ENCODE measurements at regions not wholly inside any gene's neighbourhood (a gene's known extent, or its start where the extent isn't known, plus 50 kb on each side); places are given as distances from the start of the nearest gene placed in this dataset.
"Not testable (repeated sequence)": the region's sequence is repeated elsewhere in the genome, so short reads cannot be mapped to it uniquely, and the experiment has no call there.

- Histone ChIP-seq H3K4me3 (ENCODE audit: low read length) (no peak overlapping the region), H3K4me1 (ENCODE audit: control insufficient read depth, low read depth, low read length) (no peaks in the 10 kb centered on the region), H3K36me3 (ENCODE audit: control insufficient read depth, low read depth, low read length) (no peaks in the 10 kb centered on the region), H3K9ac (ENCODE audit: low read length) (no peak overlapping the region), H3K27me3 (ENCODE audit: control insufficient read depth, insufficient read depth, low read length) (no peaks in the 10 kb centered on the region), H3K27ac (ENCODE audit: low read length) (no peak overlapping the region), H3K9me3 (ENCODE audit: control insufficient read depth, low read depth, low read length) (no peaks in the 10 kb centered on the region)
These were observed 910.0 kb upstream of the WWC1 start for GRCh38 chr5:167381457-167381856.

GRCh38 chr5:167389537-167389936 is 901.9 kb upstream of the WWC1 start:
- Histone ChIP-seq H3K4me3 (ENCODE audit: low read length) (no peak overlapping the region), H3K4me1 (ENCODE audit: control insufficient read depth, low read depth, low read length) (peaks cover 4% of the 10 kb centered on the region), H3K27me3 (ENCODE audit: control insufficient read depth, insufficient read depth, low read length) (no peaks in the 10 kb centered on the region), H3K9ac (ENCODE audit: low read length) (no peak overlapping the region), H3K27ac (ENCODE audit: low read length) (no peak overlapping the region), H3K36me3 (ENCODE audit: control insufficient read depth, low read depth, low read length) (no peaks in the 10 kb centered on the region), H3K9me3 (ENCODE audit: control insufficient read depth, low read depth, low read length) (no peaks in the 10 kb centered on the region)

GRCh38 chr5:167391286-167391685 is 900.2 kb upstream of the WWC1 start:
- H3K27ac ChIP-seq (ENCODE audit: low read length); H3K9ac ChIP-seq (ENCODE audit: low read length); H3K36me3 ChIP-seq (ENCODE audit: control insufficient read depth, low read depth, low read length); H3K4me3 ChIP-seq (ENCODE audit: low read length); H3K4me1 ChIP-seq (ENCODE audit: control insufficient read depth, low read depth, low read length); H3K27me3 ChIP-seq (ENCODE audit: control insufficient read depth, insufficient read depth, low read length); H3K9me3 ChIP-seq (ENCODE audit: control insufficient read depth, low read depth, low read length): not testable (repeated sequence)

GRCh38 chr5:167392240-167392639 is 899.2 kb upstream of the WWC1 start:
- peaks cover 4% of the 10 kb centered on the region for H3K4me1 ChIP-seq (ENCODE audit: control insufficient read depth, low read depth, low read length)
- no peaks in the 10 kb centered on the region for H3K9me3 ChIP-seq (ENCODE audit: control insufficient read depth, low read depth, low read length)
- no peak overlapping the region for H3K4me3 ChIP-seq (ENCODE audit: low read length)
- no peaks in the 10 kb centered on the region for H3K27me3 ChIP-seq (ENCODE audit: control insufficient read depth, insufficient read depth, low read length)
- H3K27ac ChIP-seq (ENCODE audit: low read length) = no peak overlapping the region
- no peaks in the 10 kb centered on the region for H3K36me3 ChIP-seq (ENCODE audit: control insufficient read depth, low read depth, low read length)
- H3K9ac ChIP-seq (ENCODE audit: low read length) = no peak overlapping the region

- Histone ChIP-seq H3K36me3 (ENCODE audit: control insufficient read depth, low read depth, low read length) (no peaks in the 10 kb centered on the region), H3K27ac (ENCODE audit: low read length) (no peak overlapping the region)
These were observed 898.1 kb upstream of the WWC1 start for GRCh38 chr5:167393358-167393757.

GRCh38 chr5:167402671-167403070 is 888.8 kb upstream of the WWC1 start:
- no peak overlapping the region for H3K9ac ChIP-seq (ENCODE audit: low read length)
- no peaks in the 10 kb centered on the region for H3K36me3 ChIP-seq (ENCODE audit: control insufficient read depth, low read depth, low read length)
- peaks cover 6% of the 10 kb centered on the region for H3K4me1 ChIP-seq (ENCODE audit: control insufficient read depth, low read depth, low read length)
- no peaks in the 10 kb centered on the region for H3K27me3 ChIP-seq (ENCODE audit: control insufficient read depth, insufficient read depth, low read length)
- no peaks in the 10 kb centered on the region for H3K9me3 ChIP-seq (ENCODE audit: control insufficient read depth, low read depth, low read length)
- H3K27ac ChIP-seq (ENCODE audit: low read length) = no peak overlapping the region
- no peak overlapping the region for H3K4me3 ChIP-seq (ENCODE audit: low read length)

More at GRCh38 chr5:167393358-167393757, 898.1 kb upstream of the WWC1 start:
- no peak overlapping the region for H3K4me3 ChIP-seq (ENCODE audit: low read length)
- peaks cover 4% of the 10 kb centered on the region for H3K4me1 ChIP-seq (ENCODE audit: control insufficient read depth, low read depth, low read length)
- H3K9ac ChIP-seq (ENCODE audit: low read length) = no peak overlapping the region
- no peaks in the 10 kb centered on the region for H3K27me3 ChIP-seq (ENCODE audit: control insufficient read depth, insufficient read depth, low read length)
- no peaks in the 10 kb centered on the region for H3K9me3 ChIP-seq (ENCODE audit: control insufficient read depth, low read depth, low read length)

- H3K4me1 ChIP-seq (ENCODE audit: control insufficient read depth, low read depth, low read length) = peaks cover 6% of the 10 kb centered on the region
- no peak overlapping the region for H3K9ac ChIP-seq (ENCODE audit: low read length)
- H3K27me3 ChIP-seq (ENCODE audit: control insufficient read depth, insufficient read depth, low read length) = no peaks in the 10 kb centered on the region
- no peaks in the 10 kb centered on the region for H3K9me3 ChIP-seq (ENCODE audit: control insufficient read depth, low read depth, low read length)
- H3K27ac ChIP-seq (ENCODE audit: low read length) = no peak overlapping the region
- H3K4me3 ChIP-seq (ENCODE audit: low read length) = no peak overlapping the region
- no peaks in the 10 kb centered on the region for H3K36me3 ChIP-seq (ENCODE audit: control insufficient read depth, low read depth, low read length)
These were observed 884.9 kb upstream of the WWC1 start for GRCh38 chr5:167406513-167406912.

GRCh38 chr5:167412556-167412955 is 878.9 kb upstream of the WWC1 start:
- Histone ChIP-seq H3K9ac (ENCODE audit: low read length) (no peak overlapping the region), H3K27ac (ENCODE audit: low read length) (no peak overlapping the region), H3K27me3 (ENCODE audit: control insufficient read depth, insufficient read depth, low read length) (no peaks in the 10 kb centered on the region), H3K4me1 (ENCODE audit: control insufficient read depth, low read depth, low read length) (peaks cover 6% of the 10 kb centered on the region), H3K36me3 (ENCODE audit: control insufficient read depth, low read depth, low read length) (no peaks in the 10 kb centered on the region), H3K4me3 (ENCODE audit: low read length) (no peak overlapping the region), H3K9me3 (ENCODE audit: control insufficient read depth, low read depth, low read length) (no peaks in the 10 kb centered on the region)

GRCh38 chr5:167413506-167413905 is 877.9 kb upstream of the WWC1 start:
- H3K4me3 ChIP-seq (ENCODE audit: low read length) = no peak overlapping the region
- no peaks in the 10 kb centered on the region for H3K36me3 ChIP-seq (ENCODE audit: control insufficient read depth, low read depth, low read length)
- no peak overlapping the region for H3K27ac ChIP-seq (ENCODE audit: low read length)
- peaks cover 6% of the 10 kb centered on the region for H3K4me1 ChIP-seq (ENCODE audit: control insufficient read depth, low read depth, low read length)
- no peaks in the 10 kb centered on the region for H3K27me3 ChIP-seq (ENCODE audit: control insufficient read depth, insufficient read depth, low read length)
- H3K9ac ChIP-seq (ENCODE audit: low read length) = no peak overlapping the region
- H3K9me3 ChIP-seq (ENCODE audit: control insufficient read depth, low read depth, low read length) = no peaks in the 10 kb centered on the region

- Histone ChIP-seq H3K9me3 (ENCODE audit: control insufficient read depth, low read depth, low read length) (no peaks in the 10 kb centered on the region), H3K4me3 (ENCODE audit: low read length) (no peak overlapping the region), H3K36me3 (ENCODE audit: control insufficient read depth, low read depth, low read length) (no peaks in the 10 kb centered on the region), H3K4me1 (ENCODE audit: control insufficient read depth, low read depth, low read length) (peaks cover 6% of the 10 kb centered on the region), H3K27ac (ENCODE audit: low read length) (no peak overlapping the region), H3K9ac (ENCODE audit: low read length) (no peak overlapping the region), H3K27me3 (ENCODE audit: control insufficient read depth, insufficient read depth, low read length) (no peaks in the 10 kb centered on the region)
These were observed 876.8 kb upstream of the WWC1 start for GRCh38 chr5:167414611-167415010.

GRCh38 chr5:167415779-167416746 is 875.4 kb upstream of the WWC1 start:
- Histone ChIP-seq H3K36me3 (ENCODE audit: control insufficient read depth, low read depth, low read length) (no peaks in the 10 kb centered on the region), H3K27me3 (ENCODE audit: control insufficient read depth, insufficient read depth, low read length) (no peaks in the 10 kb centered on the region), H3K4me1 (ENCODE audit: control insufficient read depth, low read depth, low read length) (peaks cover 6% of the 10 kb centered on the region), H3K9me3 (ENCODE audit: control insufficient read depth, low read depth, low read length) (no peaks in the 10 kb centered on the region), H3K9ac (ENCODE audit: low read length) (no peak overlapping the region), H3K27ac (ENCODE audit: low read length) (no peak overlapping the region), H3K4me3 (ENCODE audit: low read length) (no peak overlapping the region)

- Histone ChIP-seq H3K9ac (ENCODE audit: low read length) (no peak overlapping the region), H3K9me3 (ENCODE audit: control insufficient read depth, low read depth, low read length) (no peaks in the 10 kb centered on the region), H3K27me3 (ENCODE audit: control insufficient read depth, insufficient read depth, low read length) (no peaks in the 10 kb centered on the region), H3K27ac (ENCODE audit: low read length) (no peak overlapping the region), H3K36me3 (ENCODE audit: control insufficient read depth, low read depth, low read length) (no peaks in the 10 kb centered on the region), H3K4me1 (ENCODE audit: control insufficient read depth, low read depth, low read length) (peaks cover 6% of the 10 kb centered on the region), H3K4me3 (ENCODE audit: low read length) (no peak overlapping the region)
These were observed 873.8 kb upstream of the WWC1 start for GRCh38 chr5:167417662-167418061.
